GM12873 (cell line): ENCODE measurements at regions not wholly inside any gene's neighbourhood (a gene's known extent, or its start where the extent isn't known, plus 50 kb on each side); places are given as distances from the start of the nearest gene placed in this dataset.

Experiments
- TF ChIP-seq, protein P1 (sequence below): IDR thresholded peaks from 2 replicates; pipeline ENCODE4 v1.5.1; 2012; ENCODE audit warnings: low read depth, mild to moderate bottlenecking, moderate library complexity, low read length, control low read depth; ENCODE audit not compliant: insufficient read depth; ENCODE audit errors: missing control alignments

DNA sequence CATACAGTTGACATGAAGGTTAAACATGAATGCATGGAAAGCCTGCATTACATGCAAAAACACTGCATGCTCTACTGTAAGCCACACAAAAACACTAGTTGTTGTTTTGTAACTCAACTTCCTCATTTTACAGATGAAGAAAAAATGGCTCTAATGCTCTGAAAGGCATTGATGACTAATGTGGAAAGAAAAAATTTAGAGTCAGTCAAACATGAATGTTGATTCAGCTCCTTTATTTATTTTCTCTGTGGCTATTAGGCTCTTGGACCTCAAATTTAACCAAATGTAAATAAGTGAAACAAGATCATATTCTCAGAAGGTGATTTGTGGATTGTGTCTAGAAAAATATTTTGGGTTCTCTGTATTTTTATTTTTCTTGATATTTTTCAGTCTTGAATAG, 336.7 kb upstream of the ZNF717 start:
- TF ChIP-seq, protein P1, sequence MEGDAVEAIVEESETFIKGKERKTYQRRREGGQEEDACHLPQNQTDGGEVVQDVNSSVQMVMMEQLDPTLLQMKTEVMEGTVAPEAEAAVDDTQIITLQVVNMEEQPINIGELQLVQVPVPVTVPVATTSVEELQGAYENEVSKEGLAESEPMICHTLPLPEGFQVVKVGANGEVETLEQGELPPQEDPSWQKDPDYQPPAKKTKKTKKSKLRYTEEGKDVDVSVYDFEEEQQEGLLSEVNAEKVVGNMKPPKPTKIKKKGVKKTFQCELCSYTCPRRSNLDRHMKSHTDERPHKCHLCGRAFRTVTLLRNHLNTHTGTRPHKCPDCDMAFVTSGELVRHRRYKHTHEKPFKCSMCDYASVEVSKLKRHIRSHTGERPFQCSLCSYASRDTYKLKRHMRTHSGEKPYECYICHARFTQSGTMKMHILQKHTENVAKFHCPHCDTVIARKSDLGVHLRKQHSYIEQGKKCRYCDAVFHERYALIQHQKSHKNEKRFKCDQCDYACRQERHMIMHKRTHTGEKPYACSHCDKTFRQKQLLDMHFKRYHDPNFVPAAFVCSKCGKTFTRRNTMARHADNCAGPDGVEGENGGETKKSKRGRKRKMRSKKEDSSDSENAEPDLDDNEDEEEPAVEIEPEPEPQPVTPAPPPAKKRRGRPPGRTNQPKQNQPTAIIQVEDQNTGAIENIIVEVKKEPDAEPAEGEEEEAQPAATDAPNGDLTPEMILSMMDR: no peak

DNA sequence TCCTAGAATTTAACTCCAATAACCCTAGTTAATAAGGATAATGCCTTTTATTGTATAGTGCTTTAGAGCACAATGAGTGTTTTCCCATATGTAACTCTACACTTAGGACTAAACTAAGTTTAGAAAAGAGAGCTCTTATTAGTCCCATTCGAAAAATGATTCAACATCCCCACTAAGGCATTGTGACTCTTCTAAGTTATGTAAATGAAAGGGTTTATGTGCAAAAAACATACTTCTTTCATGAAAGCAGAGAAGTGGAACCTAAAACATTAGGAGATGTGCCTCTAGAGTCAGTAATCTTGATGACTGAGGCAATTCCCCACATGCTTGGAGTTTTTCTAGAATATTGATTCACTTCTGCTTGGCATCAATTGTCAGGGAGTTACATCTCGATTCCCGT, 344.1 kb upstream of the ZNF717 start:
- TF ChIP-seq, protein P1: no peak

DNA sequence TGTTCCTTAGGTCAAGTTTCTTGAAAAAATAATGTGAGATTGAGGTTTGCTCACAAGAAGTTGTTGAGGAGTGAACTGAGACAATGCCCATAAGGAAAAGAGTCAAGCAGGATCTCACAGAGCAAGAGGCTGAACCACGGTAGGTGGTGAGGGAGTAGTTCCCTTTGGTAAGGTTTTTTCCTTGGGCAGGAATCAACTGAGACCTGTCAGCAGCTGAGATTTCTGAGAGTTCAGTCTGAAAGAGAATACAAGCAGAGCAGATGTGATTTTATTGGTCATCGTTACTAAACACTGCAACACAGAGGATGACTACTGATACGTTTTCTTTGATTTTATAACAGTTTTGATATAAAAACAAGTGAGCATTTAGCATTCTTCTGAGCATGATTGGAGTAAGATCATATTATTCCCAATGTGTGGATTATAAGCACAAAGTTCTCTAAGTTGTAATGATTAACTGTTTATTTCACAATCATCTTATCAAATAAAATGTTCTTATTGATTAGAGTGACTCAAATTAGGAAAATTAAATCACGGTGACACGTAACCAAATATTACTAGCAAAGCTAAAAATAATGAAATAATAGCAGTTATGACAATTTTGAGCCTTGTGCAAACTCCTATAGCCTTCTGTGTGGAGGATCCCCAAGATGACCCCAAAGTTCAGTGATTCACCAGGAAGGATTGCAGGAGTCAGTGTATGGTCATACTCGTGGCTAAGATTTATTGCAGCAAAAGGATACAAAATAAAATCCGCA, 346.2 kb upstream of the ZNF717 start:
- TF ChIP-seq, protein P1: no peak

DNA sequence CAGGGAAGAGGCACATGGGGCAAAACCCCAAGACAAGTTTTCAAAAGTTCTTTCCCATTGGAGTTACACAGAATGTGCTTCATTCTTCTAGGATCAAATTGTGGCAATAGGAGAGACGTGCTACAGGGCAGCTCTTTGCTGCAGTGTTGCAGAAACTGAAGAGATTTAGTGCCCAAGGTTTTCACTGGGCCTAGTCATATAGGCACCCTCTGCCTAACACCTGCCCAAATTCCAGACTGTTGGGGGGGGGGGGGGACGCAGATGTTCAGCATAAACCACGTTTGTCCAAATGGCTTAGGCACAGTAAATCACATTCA, 346.8 kb upstream of the ZNF717 start:
- TF ChIP-seq, protein P1: no peak

DNA sequence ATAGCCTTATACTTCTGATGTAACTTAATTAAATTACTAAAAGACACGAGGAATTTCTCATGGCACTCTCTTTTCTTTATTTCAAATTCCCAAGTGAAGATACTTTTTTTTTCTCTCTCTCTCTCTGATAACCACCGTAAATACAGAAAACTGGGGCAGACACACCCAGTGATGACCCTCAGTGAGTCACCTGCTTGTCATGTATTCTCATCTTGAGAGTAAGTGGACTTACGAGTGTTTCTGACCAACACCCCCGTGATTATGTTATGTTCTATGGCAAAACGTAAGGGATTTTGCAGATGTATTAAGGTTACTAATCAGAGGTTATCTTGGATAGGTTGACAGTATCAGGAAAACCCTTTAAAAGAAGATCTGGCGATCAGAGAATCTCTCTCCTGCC, 348.8 kb upstream of the ZNF717 start:
- TF ChIP-seq, protein P1: no peak

DNA sequence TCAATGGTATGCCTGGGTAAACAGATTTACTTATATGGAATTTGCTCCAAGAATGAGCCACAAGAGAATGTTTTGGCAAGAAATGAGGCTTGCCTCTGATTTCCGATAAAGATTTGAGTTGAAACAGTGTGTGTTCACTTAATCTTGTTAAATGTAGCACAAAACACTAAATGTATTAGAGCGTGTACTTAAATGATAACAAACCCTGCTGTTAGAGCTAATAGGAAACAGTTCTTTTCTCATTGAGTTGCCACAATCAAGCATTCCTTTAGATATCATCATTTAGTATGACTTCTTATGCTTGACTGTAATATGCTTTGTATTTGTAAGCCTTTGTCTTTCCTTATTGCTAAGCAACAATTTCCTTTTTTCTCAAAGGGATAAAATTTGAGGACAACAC, 353.6 kb upstream of the ZNF717 start:
- TF ChIP-seq, protein P1: no peak

DNA sequence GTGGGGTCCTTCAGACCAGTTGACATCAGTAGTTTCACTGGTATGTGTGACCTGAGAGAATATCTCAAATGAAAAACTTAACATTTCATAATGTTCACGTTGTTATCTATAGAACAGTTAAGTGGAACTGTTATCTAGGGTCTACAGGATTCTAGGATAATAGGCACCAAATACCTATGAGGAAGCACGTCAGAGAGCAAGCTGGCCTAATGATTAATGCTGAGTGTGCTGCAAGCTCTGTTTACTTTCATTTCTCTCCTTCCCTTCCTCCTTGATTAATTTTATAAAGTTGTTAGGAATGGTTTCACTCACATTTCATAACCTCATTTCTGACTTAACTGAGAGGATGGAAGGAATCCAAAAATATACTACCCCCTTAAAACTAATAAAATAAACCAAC, 362.5 kb upstream of the ZNF717 start:
- TF ChIP-seq, protein P1: no peak
